Stimulated activated CD4-positive, alpha-beta T cell treated with anti-CD3 and anti-CD28 coated beads, Interleukin-1b, Interleukin-23, amount 100 ng/mL, for 24 hours (primary cell): ENCODE measurements at regions not wholly inside any gene's neighbourhood (a gene's known extent, or its start where the extent isn't known, plus 50 kb on each side); places are given as distances from the start of the nearest gene placed in this dataset.

Experiments used
- DNase-seq, 4 experiments: peaks; one replicate each; pipeline ENCODE4 v3.0.0-alpha.2; 2020; ENCODE audit warnings: low read depth in 4 of 4, low spot score in 1 of 4

GRCh38 chr2:16128746-16129610 is 188.6 kb downstream of the MYCN start:
- no peak for DNase-seq

- no peak for DNase-seq
These were observed 187.6 kb downstream of the MYCN start for GRCh38 chr2:16127958-16128357.

- DNase-seq = no peak
These were observed 187.1 kb downstream of the MYCN start for GRCh38 chr2:16127276-16127940.

GRCh38 chr2:16126517-16127275 is 186.3 kb downstream of the MYCN start:
- no peak for DNase-seq

GRCh38 chr2:16125614-16126516 is 185.5 kb downstream of the MYCN start:
- no peak for DNase-seq

GRCh38 chr2:16124881-16125613 is 184.7 kb downstream of the MYCN start:
- DNase-seq = no peak

GRCh38 chr2:16123856-16124780 is 183.8 kb downstream of the MYCN start:
- DNase-seq = no peak

GRCh38 chr2:16123421-16123820 is 183.1 kb downstream of the MYCN start:
- no peak for DNase-seq

- no peak for DNase-seq
These were observed 182.2 kb downstream of the MYCN start for GRCh38 chr2:16122556-16122955.

- DNase-seq = no peak
These were observed 181.6 kb downstream of the MYCN start for GRCh38 chr2:16121986-16122390.

- no peak for DNase-seq
These were observed 181.1 kb downstream of the MYCN start for GRCh38 chr2:16121231-16121985.

GRCh38 chr2:16120591-16121180 is 180.3 kb downstream of the MYCN start:
- DNase-seq = no peak

GRCh38 chr2:16119741-16120140 is 179.4 kb downstream of the MYCN start:
- DNase-seq = no peak

GRCh38 chr2:16118611-16119590 is 178.6 kb downstream of the MYCN start:
- no peak for DNase-seq

GRCh38 chr2:16117791-16118610 is 177.7 kb downstream of the MYCN start:
- no peak for DNase-seq
